ENCODE measurements at regions not wholly inside any gene's neighbourhood (a gene's known extent, or its start where the extent isn't known, plus 50 kb on each side); places are given as distances from the start of the nearest gene placed in this dataset.

DNA sequence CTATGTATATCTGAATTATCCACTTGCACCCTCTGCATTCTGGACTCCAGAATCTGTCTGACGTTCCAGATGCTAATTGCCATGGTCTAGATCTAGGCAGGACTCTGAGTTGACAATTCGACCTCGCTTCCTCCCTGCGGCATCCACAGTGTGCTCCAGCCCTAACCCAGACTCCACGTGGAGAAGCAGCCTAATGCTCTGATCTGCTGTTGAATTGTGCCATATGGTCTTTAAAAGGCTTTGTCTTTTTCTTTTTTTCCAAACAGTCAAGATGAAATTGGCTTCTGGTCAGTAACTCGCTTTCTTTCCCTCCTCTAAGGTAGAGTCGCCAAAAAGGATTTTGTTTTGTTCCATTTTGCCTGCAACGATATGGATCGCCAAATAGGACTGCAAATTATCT, 752.6 kb upstream of the ID2 start:
- H3K9me3 ChIP-seq (ENCODE audit: control insufficient read depth in 2 of 2, low read length in 2 of 2) = no peaks in the 10 kb centered on the region
- DNase-seq = no peak
- no peak for ATAC-seq (ENCODE audit: low read depth in 2 of 2)
- no peak overlapping the region for H3K27ac ChIP-seq (ENCODE audit: insufficient read depth, low read length, poor library complexity, severe bottlenecking)
- Mint-ChIP-seq H3K27me3 (peaks cover 4% of the 10 kb centered on the region), H3K9me3 (peaks cover 0 to 1% (median 0%) of the 10 kb centered on the region in 7 donors), H3K4me1 (no peaks in the 10 kb centered on the region), H3K4me3 (no peak overlapping the region), H3K36me3 (no peaks in the 10 kb centered on the region), H3K27ac (no peak overlapping the region)
- H3K4me1 ChIP-seq (ENCODE audit: control insufficient read depth, insufficient read depth, low read length, poor library complexity, severe bottlenecking) = no peaks in the 10 kb centered on the region
- H3K36me3 ChIP-seq (ENCODE audit: control insufficient read depth, insufficient read depth, low read length) = no peaks in the 10 kb centered on the region
- no peak overlapping the region for H3K4me3 ChIP-seq (ENCODE audit: low read depth, low read length)
- no peaks in the 10 kb centered on the region for H3K27me3 ChIP-seq (ENCODE audit: control insufficient read depth, insufficient read depth, low read length)

DNA sequence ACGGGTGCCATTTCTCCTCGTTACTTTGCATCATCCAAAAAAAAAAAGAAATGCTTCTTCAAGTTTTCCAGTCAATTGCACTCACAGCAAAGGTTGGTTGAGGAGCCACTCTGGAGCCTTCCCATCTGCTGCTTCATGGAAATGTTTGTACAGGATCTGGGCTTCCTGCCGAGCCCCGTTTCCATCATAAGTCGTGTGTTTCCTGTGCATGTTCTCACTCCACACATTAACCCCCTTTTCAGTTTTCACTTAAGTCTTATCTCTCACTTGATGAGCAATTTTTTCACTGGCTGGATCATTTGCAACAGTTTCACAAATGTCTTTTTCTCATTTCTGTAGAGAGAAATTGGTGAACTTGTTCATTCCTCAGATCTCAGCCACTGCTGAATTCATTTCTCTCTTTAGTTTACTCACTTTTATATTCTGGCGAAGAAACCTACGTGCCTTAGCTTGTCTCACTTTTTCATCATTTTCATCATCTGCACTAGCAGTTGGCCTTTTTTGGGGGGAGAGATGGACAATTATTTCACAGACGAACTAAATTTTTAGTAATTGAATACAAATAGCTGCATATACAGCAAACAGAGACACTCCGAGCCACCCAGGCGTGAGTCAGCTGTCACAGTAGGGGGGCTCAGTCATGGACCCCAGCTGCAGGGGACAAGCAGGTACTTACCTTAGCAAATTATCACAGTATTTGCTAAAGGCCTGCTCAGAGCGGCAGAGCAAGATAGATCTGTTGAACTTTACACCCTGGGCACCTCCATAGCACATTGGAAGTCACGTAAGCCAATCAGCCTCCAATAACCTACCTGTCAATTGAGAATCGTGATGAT, 750.8 kb upstream of the ID2 start:
- Mint-ChIP-seq H3K27ac (no peak overlapping the region), H3K4me1 (no peaks in the 10 kb centered on the region), H3K27me3 (peaks cover 4% of the 10 kb centered on the region), H3K9me3 (peaks cover 0 to 1% (median 0%) of the 10 kb centered on the region in 7 donors), H3K36me3 (no peaks in the 10 kb centered on the region), H3K4me3 (no peak overlapping the region)
- no peak for ATAC-seq (ENCODE audit: low read depth in 2 of 2)
- no peak overlapping the region for H3K27ac ChIP-seq (ENCODE audit: insufficient read depth, low read length, poor library complexity, severe bottlenecking)
- H3K27me3 ChIP-seq (ENCODE audit: control insufficient read depth, insufficient read depth, low read length) = no peaks in the 10 kb centered on the region
- DNase-seq = no peak
- H3K36me3 ChIP-seq (ENCODE audit: control insufficient read depth, insufficient read depth, low read length) = no peaks in the 10 kb centered on the region
- no peak overlapping the region for H3K4me3 ChIP-seq (ENCODE audit: low read depth, low read length)
- no peaks in the 10 kb centered on the region for H3K9me3 ChIP-seq (ENCODE audit: control insufficient read depth in 2 of 2, low read length in 2 of 2)
- no peaks in the 10 kb centered on the region for H3K4me1 ChIP-seq (ENCODE audit: control insufficient read depth, insufficient read depth, low read length, poor library complexity, severe bottlenecking)

DNA sequence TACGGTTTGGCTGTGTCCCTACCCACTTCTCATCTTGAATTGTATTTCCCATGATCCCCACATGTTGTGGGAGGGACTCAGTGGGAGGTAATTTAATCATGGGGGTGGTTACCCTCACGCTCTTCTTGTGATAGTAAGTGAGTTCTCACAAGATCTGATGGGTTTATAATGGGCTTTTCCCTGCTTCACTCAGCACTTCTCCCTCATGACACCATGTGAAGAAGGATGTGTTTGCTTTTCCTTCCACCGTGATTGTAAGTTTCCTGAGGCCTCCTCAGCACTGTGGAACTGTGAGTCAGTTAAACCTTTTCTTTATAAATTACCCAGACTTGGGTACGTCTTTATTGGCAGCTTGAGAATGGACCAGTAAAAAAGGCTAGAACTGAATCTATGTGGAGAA, 750.0 kb upstream of the ID2 start:
- no peaks in the 10 kb centered on the region for H3K27me3 ChIP-seq (ENCODE audit: control insufficient read depth, insufficient read depth, low read length)
- no peaks in the 10 kb centered on the region for H3K4me1 ChIP-seq (ENCODE audit: control insufficient read depth, insufficient read depth, low read length, poor library complexity, severe bottlenecking)
- no peaks in the 10 kb centered on the region for H3K9me3 ChIP-seq (ENCODE audit: control insufficient read depth in 2 of 2, low read length in 2 of 2)
- peaks cover 4% of the 10 kb centered on the region for H3K27me3 Mint-ChIP-seq
- peaks cover 0 to 1% (median 0%) of the 10 kb centered on the region in 7 donors for H3K9me3 Mint-ChIP-seq
- H3K36me3 ChIP-seq (ENCODE audit: control insufficient read depth, insufficient read depth, low read length) = no peaks in the 10 kb centered on the region
- H3K36me3 Mint-ChIP-seq = no peaks in the 10 kb centered on the region
- DNase-seq (no peak), ATAC-seq (ENCODE audit: low read depth in 2 of 2) (no peak)
- no peak overlapping the region for H3K4me3 ChIP-seq (ENCODE audit: low read depth, low read length)
- H3K4me1 Mint-ChIP-seq = no peaks in the 10 kb centered on the region
- H3K27ac ChIP-seq (ENCODE audit: insufficient read depth, low read length, poor library complexity, severe bottlenecking) = no peak overlapping the region
- H3K27ac Mint-ChIP-seq = no peak overlapping the region
- no peak overlapping the region for H3K4me3 Mint-ChIP-seq

DNA sequence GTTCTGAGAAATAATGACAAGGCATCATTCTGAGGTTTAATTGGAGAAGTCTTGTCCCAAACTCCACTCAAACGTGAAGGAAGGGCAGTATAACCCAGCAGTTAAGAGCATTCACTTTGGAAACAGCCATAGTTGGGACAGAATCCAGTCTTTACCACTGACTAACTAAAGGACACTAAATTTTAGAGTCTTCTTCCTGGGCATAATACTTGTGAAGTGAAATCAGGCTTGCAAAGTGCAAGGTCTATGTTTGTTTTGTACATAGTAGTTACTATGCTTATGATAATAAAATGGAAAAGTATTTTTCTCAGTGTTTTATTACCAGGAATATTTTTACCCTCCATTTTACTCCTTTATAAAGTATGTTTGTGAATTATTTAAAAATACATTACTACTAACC, 748.2 kb upstream of the ID2 start:
- no peaks in the 10 kb centered on the region for H3K4me1 ChIP-seq (ENCODE audit: control insufficient read depth, insufficient read depth, low read length, poor library complexity, severe bottlenecking)
- H3K4me3 ChIP-seq (ENCODE audit: low read depth, low read length) = no peak overlapping the region
- no peak overlapping the region for H3K27ac ChIP-seq (ENCODE audit: insufficient read depth, low read length, poor library complexity, severe bottlenecking)
- H3K27me3 ChIP-seq (ENCODE audit: control insufficient read depth, insufficient read depth, low read length) = peaks cover 2% of the 10 kb centered on the region
- peaks cover 11% of the 10 kb centered on the region for H3K27me3 Mint-ChIP-seq
- no peaks in the 10 kb centered on the region for H3K36me3 Mint-ChIP-seq
- no peaks in the 10 kb centered on the region for H3K9me3 ChIP-seq (ENCODE audit: control insufficient read depth in 2 of 2, low read length in 2 of 2)
- no peak for DNase-seq
- H3K36me3 ChIP-seq (ENCODE audit: control insufficient read depth, insufficient read depth, low read length) = no peaks in the 10 kb centered on the region
- H3K27ac Mint-ChIP-seq = no peak overlapping the region
- ATAC-seq (ENCODE audit: low read depth in 2 of 2) = no peak
- H3K4me3 Mint-ChIP-seq = no peak overlapping the region
- H3K9me3 Mint-ChIP-seq = peaks cover 0 to 1% (median 0%) of the 10 kb centered on the region in 7 donors
- no peaks in the 10 kb centered on the region for H3K4me1 Mint-ChIP-seq

DNA sequence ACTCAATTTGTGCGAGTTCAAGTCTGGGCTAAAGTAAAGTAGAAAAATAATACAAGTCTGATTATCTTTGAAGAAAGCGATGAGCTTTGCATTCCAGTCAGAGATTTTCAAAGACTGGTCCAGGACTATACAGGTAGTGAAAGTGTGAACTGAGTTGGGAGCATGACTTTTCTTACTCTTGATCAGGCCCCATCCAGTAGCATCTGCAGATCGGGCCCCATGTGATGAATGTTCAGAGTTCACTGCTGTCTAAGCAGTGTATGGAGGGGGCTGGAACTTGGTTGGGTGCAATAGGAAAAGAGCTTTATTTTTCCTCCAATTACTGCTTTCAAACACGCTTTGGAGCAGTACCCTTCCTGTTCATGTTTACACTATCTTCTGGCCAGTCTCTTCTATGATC, 747.4 kb upstream of the ID2 start:
- H3K4me1 ChIP-seq (ENCODE audit: control insufficient read depth, insufficient read depth, low read length, poor library complexity, severe bottlenecking) = no peaks in the 10 kb centered on the region
- H3K27ac ChIP-seq (ENCODE audit: insufficient read depth, low read length, poor library complexity, severe bottlenecking) = no peak overlapping the region
- DNase-seq = no peak
- H3K36me3 ChIP-seq (ENCODE audit: control insufficient read depth, insufficient read depth, low read length) = no peaks in the 10 kb centered on the region
- no peak overlapping the region for H3K4me3 Mint-ChIP-seq
- H3K27ac Mint-ChIP-seq = no peak overlapping the region
- H3K36me3 Mint-ChIP-seq = no peaks in the 10 kb centered on the region
- peaks cover 8% of the 10 kb centered on the region for H3K27me3 ChIP-seq (ENCODE audit: control insufficient read depth, insufficient read depth, low read length)
- no peak for ATAC-seq (ENCODE audit: low read depth in 2 of 2)
- H3K9me3 ChIP-seq (ENCODE audit: control insufficient read depth in 2 of 2, low read length in 2 of 2) = no peaks in the 10 kb centered on the region
- H3K27me3 Mint-ChIP-seq = peaks cover 15% of the 10 kb centered on the region
- no peaks in the 10 kb centered on the region for H3K4me1 Mint-ChIP-seq
- H3K9me3 Mint-ChIP-seq = peaks cover 0 to 1% (median 0%) of the 10 kb centered on the region in 7 donors
- H3K4me3 ChIP-seq (ENCODE audit: low read depth, low read length) = no peak overlapping the region

DNA sequence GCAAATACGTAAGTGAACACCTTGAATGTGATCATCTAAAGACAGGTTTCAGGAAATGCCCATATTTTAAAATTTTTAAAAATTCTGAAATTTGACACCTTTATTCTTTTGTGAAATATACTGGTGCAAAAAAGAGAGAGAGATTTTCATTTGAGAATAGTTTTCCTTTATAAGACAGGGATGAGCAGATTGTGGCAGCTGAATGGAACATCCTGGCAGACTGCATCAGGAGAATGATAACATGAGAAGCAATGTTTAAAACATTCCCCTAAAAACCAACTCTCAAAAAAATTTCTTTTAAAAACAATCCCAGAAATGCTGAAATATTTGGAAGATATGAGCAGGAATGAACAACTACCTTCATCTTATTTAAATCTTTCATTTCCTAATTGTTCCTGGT, 744.8 kb upstream of the ID2 start:
- no peak overlapping the region for H3K4me3 Mint-ChIP-seq
- Histone ChIP-seq H3K4me1 (ENCODE audit: control insufficient read depth, insufficient read depth, low read length, poor library complexity, severe bottlenecking) (no peaks in the 10 kb centered on the region), H3K27ac (ENCODE audit: insufficient read depth, low read length, poor library complexity, severe bottlenecking) (no peak overlapping the region), H3K36me3 (ENCODE audit: control insufficient read depth, insufficient read depth, low read length) (no peaks in the 10 kb centered on the region), H3K9me3 (ENCODE audit: control insufficient read depth in 2 of 2, low read length in 2 of 2) (no peaks in the 10 kb centered on the region), H3K27me3 (ENCODE audit: control insufficient read depth, insufficient read depth, low read length) (peaks cover 8% of the 10 kb centered on the region), H3K4me3 (ENCODE audit: low read depth, low read length) (no peak overlapping the region)
- H3K9me3 Mint-ChIP-seq = peaks cover 0 to 1% (median 0%) of the 10 kb centered on the region in 7 donors
- H3K27me3 Mint-ChIP-seq = peaks cover 20% of the 10 kb centered on the region
- no peak overlapping the region for H3K27ac Mint-ChIP-seq
- no peak for ATAC-seq (ENCODE audit: low read depth in 2 of 2)
- DNase-seq = no peak
- no peaks in the 10 kb centered on the region for H3K36me3 Mint-ChIP-seq
- no peaks in the 10 kb centered on the region for H3K4me1 Mint-ChIP-seq

DNA sequence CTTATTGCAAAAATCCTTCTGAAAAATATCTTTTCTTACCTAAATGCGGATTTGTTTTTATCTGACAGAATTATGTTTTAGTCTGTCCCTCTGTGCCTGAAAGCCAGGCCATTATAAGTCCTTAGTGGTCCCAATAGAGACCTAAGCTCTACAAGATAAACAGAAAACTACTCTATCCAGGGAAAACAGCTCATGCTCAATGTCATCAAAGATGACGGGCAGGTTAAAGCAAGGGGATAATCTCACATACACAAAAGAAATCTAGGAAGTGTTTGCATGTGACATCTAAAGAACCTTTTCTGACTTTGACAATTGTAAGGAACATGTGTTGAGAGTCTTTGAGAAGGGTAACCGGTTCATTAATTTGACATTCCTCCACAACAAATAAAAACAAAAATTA, 741.1 kb upstream of the ID2 start:
- H3K36me3 ChIP-seq (ENCODE audit: control insufficient read depth, insufficient read depth, low read length) = no peaks in the 10 kb centered on the region
- no peaks in the 10 kb centered on the region for H3K4me1 Mint-ChIP-seq
- no peaks in the 10 kb centered on the region for H3K9me3 ChIP-seq (ENCODE audit: control insufficient read depth in 2 of 2, low read length in 2 of 2)
- H3K9me3 Mint-ChIP-seq = peaks cover 0 to under 1% (median 0%) of the 10 kb centered on the region in 7 donors
- no peak overlapping the region for H3K4me3 Mint-ChIP-seq
- ATAC-seq (ENCODE audit: low read depth in 2 of 2) (no peak), DNase-seq (no peak)
- H3K27ac ChIP-seq (ENCODE audit: insufficient read depth, low read length, poor library complexity, severe bottlenecking) = no peak overlapping the region
- no peaks in the 10 kb centered on the region for H3K4me1 ChIP-seq (ENCODE audit: control insufficient read depth, insufficient read depth, low read length, poor library complexity, severe bottlenecking)
- no peak overlapping the region for H3K27ac Mint-ChIP-seq
- H3K4me3 ChIP-seq (ENCODE audit: low read depth, low read length) = no peak overlapping the region
- peaks cover 26% of the 10 kb centered on the region for H3K27me3 Mint-ChIP-seq
- no peaks in the 10 kb centered on the region for H3K36me3 Mint-ChIP-seq
- H3K27me3 ChIP-seq (ENCODE audit: control insufficient read depth, insufficient read depth, low read length) = peaks cover 10% of the 10 kb centered on the region

DNA sequence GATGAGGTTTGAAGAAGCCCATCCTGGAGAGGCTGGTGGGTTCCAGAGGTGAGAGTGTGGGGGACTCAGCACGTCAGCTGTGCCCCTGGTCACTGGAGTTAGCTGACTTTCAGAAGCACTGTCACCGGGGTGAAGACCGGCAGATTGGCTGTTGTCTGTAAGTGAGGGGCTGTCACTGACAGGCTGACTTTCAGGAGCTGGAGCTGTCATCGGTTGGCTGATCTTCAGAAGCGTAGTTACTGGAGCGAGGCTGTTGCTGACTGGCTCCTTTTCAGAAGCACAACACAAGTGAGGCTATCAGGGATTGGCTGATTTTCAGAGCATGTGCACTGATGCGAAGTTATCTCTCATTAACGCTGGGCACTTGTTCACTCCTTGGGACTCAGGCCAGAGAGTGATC, 738.4 kb upstream of the ID2 start:
- Mint-ChIP-seq H3K4me3 (no peak overlapping the region), H3K27ac (no peak overlapping the region), H3K27me3 (peaks cover 21% of the 10 kb centered on the region), H3K36me3 (no peaks in the 10 kb centered on the region), H3K9me3 (peaks cover 0 to 2% (median 0%) of the 10 kb centered on the region in 7 donors), H3K4me1 (no peaks in the 10 kb centered on the region)
- Histone ChIP-seq H3K27me3 (ENCODE audit: control insufficient read depth, insufficient read depth, low read length) (peaks cover 13% of the 10 kb centered on the region), H3K27ac (ENCODE audit: insufficient read depth, low read length, poor library complexity, severe bottlenecking) (no peak overlapping the region), H3K4me3 (ENCODE audit: low read depth, low read length) (no peak overlapping the region), H3K36me3 (ENCODE audit: control insufficient read depth, insufficient read depth, low read length) (no peaks in the 10 kb centered on the region), H3K9me3 (ENCODE audit: control insufficient read depth in 2 of 2, low read length in 2 of 2) (no peaks in the 10 kb centered on the region), H3K4me1 (ENCODE audit: control insufficient read depth, insufficient read depth, low read length, poor library complexity, severe bottlenecking) (no peaks in the 10 kb centered on the region)
- DNase-seq (no peak), ATAC-seq (ENCODE audit: low read depth in 2 of 2) (no peak)
